HL-60/S4 (cell line): ENCODE measurements at regions not wholly inside any gene's neighbourhood (a gene's known extent, or its start where the extent isn't known, plus 50 kb on each side); places are given as distances from the start of the nearest gene placed in this dataset.

ENCODE experiments used
- in situ Hi-C: fragments of 300-500 bp; cut with MboI; formaldehyde crosslinking; loops from 2 replicates; pipeline ENCODE4 v1.14.3; 2022; ENCODE audit warnings: low sequenced_read_pairs

GRCh38 chr22:34877506-34877905 is 188.5 kb upstream of the ISX start:
- in situ Hi-C loops: no loop called here

DNA sequence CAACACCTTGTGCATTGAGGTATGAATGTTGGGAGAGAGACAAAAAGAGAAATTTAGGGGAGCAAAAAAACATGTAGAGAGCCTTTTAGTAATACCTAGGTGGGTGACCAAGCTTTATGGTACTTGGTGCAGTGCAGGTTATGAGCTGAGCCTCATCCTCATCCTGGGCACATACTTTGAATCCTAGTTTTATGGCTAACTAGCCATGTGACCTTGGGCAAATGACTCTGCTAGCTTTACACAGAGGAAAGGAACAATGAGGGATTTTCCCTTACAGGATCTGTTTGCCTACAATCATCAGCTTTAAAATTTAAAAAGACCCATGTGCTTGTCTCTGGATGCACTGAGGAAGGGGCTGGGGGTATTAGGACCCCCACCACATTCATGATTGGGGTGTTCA is 187.8 kb upstream of the ISX start:
- in situ Hi-C loops: no loop called here

GRCh38 chr22:34879001-34879400 is 187.0 kb upstream of the ISX start:
- in situ Hi-C loops: no loop called here

DNA sequence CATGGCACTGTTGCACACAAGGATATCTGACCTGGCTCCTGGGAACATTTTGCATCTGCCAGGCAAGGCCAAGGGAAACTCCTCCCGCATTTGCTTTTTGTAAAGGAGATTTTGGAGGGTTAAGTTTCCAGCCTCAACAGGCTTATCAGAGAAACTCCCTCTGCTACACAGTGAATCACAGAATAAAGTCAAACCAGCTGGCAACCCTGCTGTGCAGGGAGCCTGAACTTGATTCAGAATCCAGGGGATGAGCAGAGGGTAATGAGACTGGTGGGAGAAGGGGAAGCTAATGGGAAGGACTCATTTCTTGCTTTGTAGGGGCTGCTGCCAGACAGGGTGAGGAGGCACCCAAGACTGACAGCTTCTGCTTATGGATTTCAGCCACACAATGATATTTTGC is 185.3 kb upstream of the ISX start:
- in situ Hi-C loops: no loop called here

GRCh38 chr22:34881453-34881852 is 184.5 kb upstream of the ISX start:
- in situ Hi-C loops: no loop called here

- in situ Hi-C loops: no loop called here
Observed at GRCh38 chr22:34885852-34886251, 180.1 kb upstream of the ISX start.

DNA sequence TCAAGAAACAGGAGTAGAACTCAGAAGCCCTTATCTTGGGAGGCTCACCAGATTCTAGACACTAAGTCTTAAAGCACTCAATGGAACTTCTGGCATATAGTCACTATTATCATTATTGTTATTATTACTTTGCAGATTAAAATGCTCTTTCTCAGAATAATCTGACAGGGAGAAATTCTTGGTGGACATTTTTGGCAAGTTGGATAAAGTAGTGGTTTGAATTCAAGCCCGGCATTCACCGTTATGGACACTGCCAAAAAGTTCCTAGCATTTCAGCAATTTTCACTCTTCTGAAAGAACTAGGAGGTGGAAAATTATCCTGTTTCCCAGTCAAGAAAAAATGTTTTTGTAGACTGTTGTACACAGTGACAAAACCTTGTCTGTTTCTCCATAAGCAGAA is 179.6 kb upstream of the ISX start:
- in situ Hi-C loops: no loop called here

DNA sequence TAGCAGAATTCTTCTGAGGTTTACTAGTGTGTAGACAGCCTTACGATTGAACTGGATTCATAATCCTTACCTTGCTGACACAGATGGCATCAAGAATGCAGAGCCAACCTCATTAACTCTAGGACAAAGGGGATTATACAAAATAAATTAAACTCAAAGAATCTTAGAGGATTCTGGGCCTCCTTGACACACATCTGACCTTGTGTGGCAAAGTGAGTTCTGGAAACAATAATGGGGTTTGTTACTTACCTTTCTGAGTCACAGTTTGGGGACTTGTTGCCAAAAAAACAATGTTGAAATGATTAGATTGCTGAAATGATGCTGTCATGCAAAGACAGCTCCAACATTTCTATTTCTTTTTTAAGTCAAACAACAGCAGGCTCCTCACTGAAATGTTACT is 179.1 kb upstream of the ISX start:
- in situ Hi-C loops: no loop called here

GRCh38 chr22:34897126-34897525 is 168.8 kb upstream of the ISX start:
- in situ Hi-C loops: no loop called here

DNA sequence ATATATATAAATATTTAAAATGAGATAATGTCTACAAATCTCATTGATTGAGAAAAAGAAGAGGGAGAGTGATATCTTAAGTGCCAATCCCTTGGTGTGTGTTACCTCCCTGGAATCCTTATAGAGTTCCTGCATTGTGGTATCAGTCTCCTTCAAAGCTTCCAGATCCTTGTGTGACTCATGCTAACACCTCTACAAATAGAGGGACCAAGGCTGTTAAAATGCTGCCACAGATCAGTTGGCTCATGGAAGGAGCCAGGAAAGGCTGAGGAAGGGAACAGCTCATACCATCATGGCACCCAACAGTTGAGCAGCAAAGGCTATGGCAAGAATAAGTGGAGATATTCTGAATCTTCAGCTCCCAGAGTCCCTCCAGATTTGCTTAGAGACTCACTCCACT is 163.6 kb upstream of the ISX start:
- in situ Hi-C loops: no loop called here

DNA sequence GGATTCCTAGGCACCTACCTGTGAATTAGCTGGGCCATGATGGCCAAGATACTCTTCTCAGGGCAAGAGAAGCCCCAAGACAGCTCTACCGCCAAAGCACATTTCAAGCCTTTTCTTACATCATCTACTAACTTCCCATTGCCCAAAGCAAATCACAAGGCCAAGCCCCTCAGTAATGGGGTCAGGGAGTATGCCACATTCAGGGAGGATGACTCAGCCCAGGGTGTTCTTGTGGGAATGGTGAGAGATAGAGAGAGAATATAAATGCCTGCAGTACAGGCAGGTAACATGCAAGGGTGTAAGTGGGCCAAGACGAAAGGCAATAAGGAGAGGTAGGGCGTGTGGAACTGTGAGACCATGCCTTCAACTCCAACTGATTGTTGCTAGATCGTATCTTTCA is 162.5 kb upstream of the ISX start:
- in situ Hi-C loops: no loop called here

GRCh38 chr22:34904486-34904885 is 161.5 kb upstream of the ISX start:
- in situ Hi-C loops: no loop called here

DNA sequence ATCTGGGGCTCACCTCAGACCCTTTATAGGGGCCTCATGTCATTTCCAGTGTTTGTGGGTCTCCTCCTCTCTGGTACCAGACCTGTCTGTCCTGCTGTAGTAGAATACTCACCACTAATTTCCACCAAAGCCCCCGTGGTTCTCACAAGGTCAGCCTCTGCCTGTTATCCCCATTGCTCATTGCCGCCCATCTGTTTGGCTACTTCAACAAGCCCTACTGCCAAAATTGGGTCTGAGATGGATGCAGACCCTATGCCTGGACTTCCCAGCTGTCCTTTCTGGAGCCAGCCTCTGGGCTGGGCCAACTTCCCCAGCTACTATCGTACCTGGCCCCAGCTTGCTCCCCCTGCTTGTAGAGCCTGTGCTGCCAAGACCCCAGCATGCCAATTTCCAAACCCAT is 152.1 kb upstream of the ISX start:
- in situ Hi-C loops: no loop called here

GRCh38 chr22:34914846-34915245 is 151.1 kb upstream of the ISX start:
- in situ Hi-C loops: no loop called here

DNA sequence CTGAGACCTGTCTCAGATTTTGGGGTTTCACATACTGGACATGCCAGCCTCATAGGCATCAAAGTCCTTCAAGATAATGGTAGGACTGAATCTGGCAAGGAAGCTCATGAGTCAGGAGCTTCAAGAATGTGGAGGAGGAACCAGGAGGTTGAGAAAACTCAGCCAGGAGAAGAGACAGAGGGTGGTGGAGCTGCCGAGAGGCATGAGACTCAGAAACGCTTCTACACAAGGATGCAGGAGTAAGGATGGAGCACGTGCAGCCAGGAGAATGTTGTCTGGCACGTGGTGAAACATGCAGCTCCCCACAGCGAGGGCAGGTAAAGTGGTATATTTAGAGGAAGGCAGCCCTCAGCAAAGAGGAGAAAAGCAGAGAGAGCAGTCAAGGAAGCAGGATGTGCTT is 148.7 kb upstream of the ISX start:
- in situ Hi-C loops: no loop called here

GRCh38 chr22:34931026-34931425 is 134.9 kb upstream of the ISX start:
- in situ Hi-C loops: no loop called here

DNA sequence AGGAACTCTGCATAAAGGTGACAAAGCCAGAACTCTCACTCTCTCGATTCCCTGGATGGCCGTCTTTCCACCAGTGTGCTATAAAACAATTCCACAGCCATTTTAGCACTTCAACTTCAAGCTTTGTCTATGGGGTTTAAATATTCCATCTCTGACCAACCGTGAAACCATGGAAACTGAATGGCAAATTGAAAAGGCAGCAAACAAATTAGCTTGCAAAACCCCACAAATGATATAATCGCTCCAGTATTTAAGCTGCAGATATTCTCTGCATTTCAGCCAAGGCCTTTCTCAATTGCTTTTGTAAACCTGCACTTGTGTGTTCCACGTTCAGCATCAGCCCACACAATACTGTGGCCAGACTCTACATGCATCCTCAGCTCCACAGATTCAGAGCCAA is 131.7 kb upstream of the ISX start:
- in situ Hi-C loops: no loop called here

DNA sequence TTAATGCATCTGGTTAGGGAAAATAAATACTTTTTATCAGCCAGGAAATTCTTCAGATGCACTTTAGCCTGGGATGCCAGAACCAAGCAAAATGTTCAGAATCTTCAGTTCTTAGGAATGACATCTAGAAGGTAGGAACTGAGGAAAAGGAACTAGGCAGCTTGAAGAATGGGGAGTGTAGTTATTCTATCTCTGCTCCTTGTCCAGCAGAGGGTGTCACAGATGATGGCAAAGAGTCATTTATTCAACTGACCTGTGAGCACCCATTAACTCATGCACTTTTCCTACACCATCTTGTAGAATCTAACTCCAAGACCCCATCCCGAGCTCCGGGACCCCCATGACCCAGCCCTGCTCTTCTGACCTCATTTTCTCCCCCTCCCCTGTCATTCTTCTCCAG is 122.1 kb upstream of the ISX start:
- in situ Hi-C loops: no loop called here

- in situ Hi-C loops: no loop called here
Observed at GRCh38 chr22:34946339-34946985, 119.5 kb upstream of the ISX start.

DNA sequence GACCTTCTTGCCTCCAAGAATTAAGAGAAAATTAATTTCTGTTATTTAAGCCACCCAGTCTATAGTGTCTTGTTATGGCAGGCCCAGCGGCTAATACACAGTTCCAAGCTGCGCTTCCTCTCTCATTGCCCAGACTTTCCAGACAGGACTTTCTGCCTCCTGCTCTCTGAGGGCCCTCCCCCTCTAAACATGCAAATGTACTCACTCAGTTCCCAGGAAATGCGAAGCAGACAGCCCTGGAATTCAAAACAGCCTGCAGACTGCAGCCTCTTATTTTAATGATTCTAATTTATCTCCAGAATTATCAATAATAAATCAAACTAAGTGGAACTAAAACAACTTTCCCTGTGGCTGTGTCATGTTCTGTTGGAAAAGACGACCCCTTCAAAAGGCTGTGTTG is 115.5 kb upstream of the ISX start:
- in situ Hi-C loops: no loop called here

DNA sequence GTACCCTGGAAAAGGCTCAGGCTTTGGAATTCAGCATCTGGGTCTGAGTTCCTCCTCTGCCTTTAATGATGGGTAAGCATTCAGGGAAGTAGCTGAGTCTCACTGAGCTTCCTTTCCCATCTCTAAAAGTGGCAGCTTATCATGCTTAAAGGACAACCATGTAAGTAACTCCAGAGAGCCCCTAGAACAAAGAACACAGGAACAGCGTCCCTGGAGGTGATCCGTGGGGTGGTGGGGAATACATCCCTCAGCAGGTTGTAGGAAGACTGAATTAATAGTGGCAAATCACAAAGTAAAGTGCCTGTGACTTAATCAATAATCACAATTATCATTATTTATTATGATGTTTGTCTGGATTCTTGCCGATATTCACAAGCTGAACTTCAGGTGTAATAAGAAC is 114.7 kb upstream of the ISX start:
- in situ Hi-C loops: no loop called here

GRCh38 chr22:34960005-34960404 is 106.0 kb upstream of the ISX start:
- in situ Hi-C loops: no loop called here

DNA sequence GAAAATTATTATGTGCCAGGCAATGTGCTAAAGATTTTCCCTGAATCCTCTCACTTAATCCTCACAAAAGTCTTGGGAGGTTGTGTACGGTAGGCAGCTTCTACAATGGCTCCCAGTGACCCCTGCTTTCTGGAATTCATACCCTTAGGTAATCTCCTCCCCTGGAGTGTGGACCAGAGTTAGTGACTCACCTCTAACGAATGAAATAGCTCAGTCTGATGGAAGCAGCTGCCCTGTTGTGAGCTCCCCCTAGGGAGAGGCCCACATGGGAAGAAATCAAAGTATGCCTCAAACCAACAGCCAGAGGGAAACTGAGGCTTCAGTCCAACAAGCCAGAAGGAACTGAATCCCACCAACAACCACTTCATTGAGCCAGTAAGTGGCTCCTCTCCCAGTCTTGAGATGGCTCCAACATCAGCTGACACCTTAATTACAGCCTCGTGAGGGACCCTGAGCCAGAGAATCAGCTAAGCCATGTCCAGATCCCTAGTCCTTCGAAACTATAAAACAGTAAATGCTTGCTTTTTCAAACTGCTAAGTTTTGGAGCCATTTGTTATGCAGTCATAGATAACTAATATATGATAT is 98.9 kb upstream of the ISX start:
- in situ Hi-C loops: no loop called here
